Loucy (cell line): ENCODE measurements at regions not wholly inside any gene's neighbourhood (a gene's known extent, or its start where the extent isn't known, plus 50 kb on each side); places are given as distances from the start of the nearest gene placed in this dataset.

Experiments used
- EZH2phosphoT487 ChIP-seq: fragments of 200-600 bp; IDR thresholded peaks from 2 replicates; pipeline ENCODE4 v1.6.1; 2018; ENCODE audit warnings: antibody characterized with exemption, mild to moderate bottlenecking, moderate library complexity, borderline replicate concordance
- TF ChIP-seq, protein P1 (sequence below): fragments of 200-600 bp; sonication (generic); conservative IDR thresholded peaks from 2 replicates; pipeline ENCODE4 v1.5.1; 2014; ENCODE audit warnings: mild to moderate bottlenecking, antibody characterized with exemption, low read length

DNA sequence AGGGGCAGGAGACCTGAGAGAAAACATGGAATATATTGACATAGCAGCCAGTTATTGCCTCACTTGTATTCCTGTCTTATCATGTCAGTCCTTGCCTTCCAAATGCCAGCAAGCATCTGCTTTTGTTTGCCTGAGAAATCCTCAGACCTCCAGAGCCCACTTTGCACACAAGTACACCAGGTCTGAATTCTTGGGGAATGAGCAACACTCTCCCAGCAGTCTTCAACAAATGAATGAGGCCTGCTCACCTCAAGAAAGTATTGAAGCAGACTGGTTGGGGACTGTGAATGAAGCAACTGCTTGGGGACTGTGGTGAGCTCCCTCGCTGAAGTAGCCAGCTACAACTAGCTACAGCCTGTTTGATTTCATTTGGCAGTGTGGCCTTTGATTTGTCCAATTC, 172.8 kb upstream of the SPTLC3 start:
- TF ChIP-seq, protein P1, sequence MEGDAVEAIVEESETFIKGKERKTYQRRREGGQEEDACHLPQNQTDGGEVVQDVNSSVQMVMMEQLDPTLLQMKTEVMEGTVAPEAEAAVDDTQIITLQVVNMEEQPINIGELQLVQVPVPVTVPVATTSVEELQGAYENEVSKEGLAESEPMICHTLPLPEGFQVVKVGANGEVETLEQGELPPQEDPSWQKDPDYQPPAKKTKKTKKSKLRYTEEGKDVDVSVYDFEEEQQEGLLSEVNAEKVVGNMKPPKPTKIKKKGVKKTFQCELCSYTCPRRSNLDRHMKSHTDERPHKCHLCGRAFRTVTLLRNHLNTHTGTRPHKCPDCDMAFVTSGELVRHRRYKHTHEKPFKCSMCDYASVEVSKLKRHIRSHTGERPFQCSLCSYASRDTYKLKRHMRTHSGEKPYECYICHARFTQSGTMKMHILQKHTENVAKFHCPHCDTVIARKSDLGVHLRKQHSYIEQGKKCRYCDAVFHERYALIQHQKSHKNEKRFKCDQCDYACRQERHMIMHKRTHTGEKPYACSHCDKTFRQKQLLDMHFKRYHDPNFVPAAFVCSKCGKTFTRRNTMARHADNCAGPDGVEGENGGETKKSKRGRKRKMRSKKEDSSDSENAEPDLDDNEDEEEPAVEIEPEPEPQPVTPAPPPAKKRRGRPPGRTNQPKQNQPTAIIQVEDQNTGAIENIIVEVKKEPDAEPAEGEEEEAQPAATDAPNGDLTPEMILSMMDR, result no peak
- TF ChIP-seq EZH2phosphoT487, result no peak
